Activated naive CD4-positive, alpha-beta T cell (primary cell): ENCODE measurements at regions not wholly inside any gene's neighbourhood (a gene's known extent, or its start where the extent isn't known, plus 50 kb on each side); places are given as distances from the start of the nearest gene placed in this dataset.

Experiments used
- DNase-seq, 4 experiments: peaks; one replicate each; lab custom pipeline; 2025; lab: John Stamatoyannopoulos, UW

GRCh38 chr4:24476282-24476681 is 108.1 kb downstream of the DHX15 start:
- no peak for DNase-seq

GRCh38 chr4:24475756-24476155 is 108.6 kb downstream of the DHX15 start:
- DNase-seq = no peak

- DNase-seq = no peak
Measured at GRCh38 chr4:24473309-24473721, 111.0 kb downstream of the DHX15 start.

- DNase-seq = peak; percentile 3 to 32 (median 20)
Measured at GRCh38 chr4:24472514-24473308, 111.6 kb downstream of the DHX15 start.

- DNase-seq = no peak
Measured at GRCh38 chr4:24472161-24472510, 112.2 kb downstream of the DHX15 start.

- DNase-seq = no peak
Measured at GRCh38 chr4:24471486-24472160, 112.7 kb downstream of the DHX15 start.

- DNase-seq = no peak
Measured at GRCh38 chr4:24470666-24471485, 113.5 kb downstream of the DHX15 start.

GRCh38 chr4:24468071-24468470 is 116.3 kb downstream of the DHX15 start:
- no peak for DNase-seq

- no peak for DNase-seq
Measured at GRCh38 chr4:24464566-24464965, 119.8 kb downstream of the DHX15 start.

- DNase-seq = no peak
Measured at GRCh38 chr4:24456431-24456830, 127.9 kb downstream of the DHX15 start.

GRCh38 chr4:24453951-24454350 is 130.4 kb downstream of the DHX15 start:
- no peak for DNase-seq

- no peak for DNase-seq
Measured at GRCh38 chr4:24451870-24452269, 132.5 kb downstream of the DHX15 start.

GRCh38 chr4:24443200-24443599 is 141.2 kb downstream of the DHX15 start:
- DNase-seq = no peak

GRCh38 chr4:24440765-24441164 is 143.6 kb downstream of the DHX15 start:
- no peak for DNase-seq

GRCh38 chr4:24434241-24434640 is 150.1 kb downstream of the DHX15 start:
- no peak for DNase-seq

- DNase-seq = no peak
Measured at GRCh38 chr4:24433515-24434214, 150.7 kb downstream of the DHX15 start.

GRCh38 chr4:24428850-24429249 is 155.5 kb downstream of the DHX15 start:
- DNase-seq = no peak

GRCh38 chr4:24426557-24426956 is 157.8 kb downstream of the DHX15 start:
- DNase-seq = no peak

- no peak for DNase-seq
Measured at GRCh38 chr4:24425863-24426262, 158.5 kb downstream of the DHX15 start.

GRCh38 chr4:24423670-24424069 is 160.7 kb downstream of the DHX15 start:
- DNase-seq = no peak

- DNase-seq = no peak
Measured at GRCh38 chr4:24422644-24423043, 161.7 kb downstream of the DHX15 start.
